ENCODE measurements at regions not wholly inside any gene's neighbourhood (a gene's known extent, or its start where the extent isn't known, plus 50 kb on each side); places are given as distances from the start of the nearest gene placed in this dataset.

GRCh38 chr17:72063756-72064450 is 56.9 kb upstream of the SOX9 start:
- TF ChIP-seq USF2 (CRISPR knock-in tag; IDR thresholded peaks at IDR 0.05) (no peak), SMAD4 (CRISPR knock-in tag; IDR thresholded peaks at IDR 0.05) (no peak), CTCF (IDR thresholded peaks at IDR 0.05) (no peak), CREB1 (CRISPR knock-in tag; IDR thresholded peaks at IDR 0.05) (no peak), E2F5 (CRISPR knock-in tag; IDR thresholded peaks at IDR 0.05) (no peak), FOXJ3 (CRISPR knock-in tag; IDR thresholded peaks at IDR 0.05; ENCODE audit: borderline replicate concordance) (no peak), SMAD3 (CRISPR knock-in tag; IDR thresholded peaks at IDR 0.05; ENCODE audit: borderline replicate concordance) (no peak), STAT6 (CRISPR knock-in tag; conservative IDR thresholded peaks at IDR 0.05; ENCODE audit: low read depth) (no peak), FOXP1 (CRISPR knock-in tag; IDR thresholded peaks at IDR 0.05; ENCODE audit: borderline replicate concordance) (no peak), USF1 (CRISPR knock-in tag; IDR thresholded peaks at IDR 0.05) (no peak)
